ENCODE measurements at regions not wholly inside any gene's neighbourhood (a gene's known extent, or its start where the extent isn't known, plus 50 kb on each side); places are given as distances from the start of the nearest gene placed in this dataset.

- no peaks in the 10 kb centered on the region for H3K9me3 ChIP-seq
- H3K36me3 ChIP-seq: no peaks in the 10 kb centered on the region
- H3K27ac ChIP-seq: no peak overlapping the region
- no peak for DNase-seq (ENCODE audit: low spot score)
- H3K4me3 ChIP-seq: no peak overlapping the region
- H3K4me1 ChIP-seq: no peaks in the 10 kb centered on the region
- no peak for TF ChIP-seq CTCF (IDR thresholded peaks at IDR 0.05)
- no peaks in the 10 kb centered on the region for H3K27me3 ChIP-seq
Measured at GRCh38 chr5:133753856-133754255, 141.5 kb upstream of the FSTL4 start.

- no peak for DNase-seq (ENCODE audit: low spot score)
- no peak overlapping the region for H3K4me3 ChIP-seq
- H3K36me3 ChIP-seq: no peaks in the 10 kb centered on the region
- TF ChIP-seq CTCF (IDR thresholded peaks at IDR 0.05): no peak
- no peak overlapping the region for H3K27ac ChIP-seq
- no peaks in the 10 kb centered on the region for H3K4me1 ChIP-seq
- no peaks in the 10 kb centered on the region for H3K9me3 ChIP-seq
- H3K27me3 ChIP-seq: no peaks in the 10 kb centered on the region
Measured at GRCh38 chr5:133751846-133752245, 139.5 kb upstream of the FSTL4 start.

GRCh38 chr5:133751421-133751820 lies 139.1 kb upstream of the FSTL4 start:
- no peak overlapping the region for H3K4me3 ChIP-seq
- H3K4me1 ChIP-seq: no peaks in the 10 kb centered on the region
- no peak overlapping the region for H3K27ac ChIP-seq
- no peaks in the 10 kb centered on the region for H3K36me3 ChIP-seq
- H3K9me3 ChIP-seq: no peaks in the 10 kb centered on the region
- DNase-seq (ENCODE audit: low spot score): no peak
- no peak for TF ChIP-seq CTCF (IDR thresholded peaks at IDR 0.05)
- H3K27me3 ChIP-seq: no peaks in the 10 kb centered on the region

- H3K27ac ChIP-seq: no peak overlapping the region
- H3K36me3 ChIP-seq: no peaks in the 10 kb centered on the region
- TF ChIP-seq CTCF (IDR thresholded peaks at IDR 0.05): no peak
- no peaks in the 10 kb centered on the region for H3K27me3 ChIP-seq
- no peaks in the 10 kb centered on the region for H3K9me3 ChIP-seq
- DNase-seq (ENCODE audit: low spot score): no peak
- H3K4me3 ChIP-seq: no peak overlapping the region
- H3K4me1 ChIP-seq: no peaks in the 10 kb centered on the region
Measured at GRCh38 chr5:133750856-133751255, 138.5 kb upstream of the FSTL4 start.

- H3K9me3 ChIP-seq: no peaks in the 10 kb centered on the region
- H3K27me3 ChIP-seq: no peaks in the 10 kb centered on the region
- DNase-seq (ENCODE audit: low spot score): no peak
- no peak overlapping the region for H3K27ac ChIP-seq
- no peak overlapping the region for H3K4me3 ChIP-seq
- no peak for TF ChIP-seq CTCF (IDR thresholded peaks at IDR 0.05)
- H3K4me1 ChIP-seq: peaks cover 0 to 2% of the 10 kb centered on the region in 2 donors
- H3K36me3 ChIP-seq: no peaks in the 10 kb centered on the region
Measured at GRCh38 chr5:133750356-133750755, 138.0 kb upstream of the FSTL4 start.

- Histone ChIP-seq H3K9me3 (no peaks in the 10 kb centered on the region), H3K27ac (no peak overlapping the region), H3K27me3 (no peaks in the 10 kb centered on the region), H3K36me3 (no peaks in the 10 kb centered on the region), H3K4me3 (no peak overlapping the region), H3K4me1 (peaks cover 0 to 11% of the 10 kb centered on the region in 2 donors)
- DNase-seq (ENCODE audit: low spot score): no peak
- no peak for TF ChIP-seq CTCF (IDR thresholded peaks at IDR 0.05)
Measured at GRCh38 chr5:133749331-133749985, 137.1 kb upstream of the FSTL4 start.

Data from right atrium auricular region (tissue), 2 donors.